ENCODE measurements at regions not wholly inside any gene's neighbourhood (a gene's known extent, or its start where the extent isn't known, plus 50 kb on each side); places are given as distances from the start of the nearest gene placed in this dataset.

GRCh38 chr3:182035324-182035723, 323.6 kb downstream of the SOX2 start:
- TF ChIP-seq CTCF (IDR thresholded peaks at IDR 0.05; ENCODE audit: low read length) (no peak), EZH2 (IDR thresholded peaks at IDR 0.05; ENCODE audit: borderline replicate concordance, low read length) (no peak)

Measured in OCI-LY1 (cell line).